GM20431 (cell line): ENCODE measurements at regions not wholly inside any gene's neighbourhood (a gene's known extent, or its start where the extent isn't known, plus 50 kb on each side); places are given as distances from the start of the nearest gene placed in this dataset.

Source experiments
- in situ Hi-C: fragments of 300-500 bp; cut with MseI, MboI; formaldehyde crosslinking; loops from one replicate; pipeline ENCODE4 v1.15.0; 2020; ENCODE audit warnings: low sequenced_read_pairs; ENCODE audit not compliant: unreplicated experiment

- in situ Hi-C loops: no loop called here
These were observed 50.7 kb upstream of the SPATA12 start for GRCh38 chr3:57009802-57010201.

GRCh38 chr3:57009367-57009766 is 51.1 kb upstream of the SPATA12 start:
- in situ Hi-C loops: no loop called here

- in situ Hi-C loops: no loop called here
These were observed 52.7 kb upstream of the SPATA12 start for GRCh38 chr3:57007521-57008460.

- in situ Hi-C loops: no loop called here
These were observed 53.5 kb upstream of the SPATA12 start for GRCh38 chr3:57006949-57007419.

GRCh38 chr3:57006179-57006657 is 54.2 kb upstream of the SPATA12 start:
- in situ Hi-C loops: no loop called here

- in situ Hi-C loops: no loop called here
These were observed 56.2 kb upstream of the SPATA12 start for GRCh38 chr3:57004229-57004628.

- in situ Hi-C loops: no loop called here
These were observed 56.8 kb upstream of the SPATA12 start for GRCh38 chr3:57003676-57004075.

GRCh38 chr3:57001356-57001755 is 59.1 kb upstream of the SPATA12 start:
- in situ Hi-C loops: no loop called here

GRCh38 chr3:57000012-57000411 is 60.5 kb upstream of the SPATA12 start:
- in situ Hi-C loops: no loop called here

GRCh38 chr3:56999547-56999946 is 60.9 kb upstream of the SPATA12 start:
- in situ Hi-C loops: loop anchor here (25.0 kb wide), 1 partner anchor 187 kb away; the partner anchor contains the start of gene ARHGEF3

- in situ Hi-C loops: loop anchor here (25.0 kb wide), 1 partner anchor 186 kb away; the partner anchor contains the start of gene ARHGEF3
These were observed 62.4 kb upstream of the SPATA12 start for GRCh38 chr3:56998076-56998529.

GRCh38 chr3:56997675-56998074 is 62.8 kb upstream of the SPATA12 start:
- in situ Hi-C loops: loop anchor here (25.0 kb wide), 1 partner anchor 185 kb away; the partner anchor contains the start of gene ARHGEF3

- in situ Hi-C loops: loop anchor here (25.0 kb wide), 1 partner anchor 185 kb away; the partner anchor contains the start of gene ARHGEF3
These were observed 63.4 kb upstream of the SPATA12 start for GRCh38 chr3:56997041-56997440.

- in situ Hi-C loops: loop anchor here (25.0 kb wide), 1 partner anchor 182 kb away; the partner anchor contains the start of gene ARHGEF3
These were observed 66.1 kb upstream of the SPATA12 start for GRCh38 chr3:56994391-56994790.

GRCh38 chr3:56990641-56991015 is 69.8 kb upstream of the SPATA12 start:
- in situ Hi-C loops: loop anchor here (25.0 kb wide), 1 partner anchor 178 kb away; the partner anchor contains the start of gene ARHGEF3

- in situ Hi-C loops: loop anchor here (5.0 to 25.0 kb wide), 2 partner anchors 178 to 288 kb away; partner anchors contain the start of gene ARHGEF3
These were observed 70.4 kb upstream of the SPATA12 start for GRCh38 chr3:56989977-56990640.

- in situ Hi-C loops: loop anchor here (5.0 to 25.0 kb wide), 2 partner anchors 177 to 287 kb away; partner anchors contain the start of gene ARHGEF3
These were observed 71.1 kb upstream of the SPATA12 start for GRCh38 chr3:56989169-56989976.

GRCh38 chr3:56988458-56989168 is 71.9 kb upstream of the SPATA12 start:
- in situ Hi-C loops: loop anchor here (5.0 to 25.0 kb wide), 2 partner anchors 176 to 286 kb away; partner anchors contain the start of gene ARHGEF3
